Lower leg skin (tissue), 4 donors: ENCODE measurements at regions not wholly inside any gene's neighbourhood (a gene's known extent, or its start where the extent isn't known, plus 50 kb on each side); places are given as distances from the start of the nearest gene placed in this dataset.

Experiments used
- DNase-seq, 2 donors: peaks; one replicate each; pipeline ENCODE4 v3.0.0-alpha.2; 2019; ENCODE audit warnings: low spot score in 2 of 2
- H3K4me3 ChIP-seq: fragments of 200-600 bp; sonication (generic); 2 replicates; pipeline ENCODE4 v1.5.1; 2017; ENCODE audit warnings: mild to moderate bottlenecking, low read depth; ENCODE audit not compliant: poor library complexity, severe bottlenecking
- POLR2A ChIP-seq, 2 donors: fragments of 450-650 bp; IDR thresholded peaks; one replicate each; pipeline ENCODE4 v1.6.1; 2016 to 2017; ENCODE audit warnings: antibody characterized with exemption in 2 of 2, mild to moderate bottlenecking in 1 of 2, moderate library complexity in 1 of 2
- WGBS, 2 donors: methylation state at CpG; one replicate each; pipeline ENCODE4 v1.1.5; 2018; 5-methylcytosine and 5-hydroxymethylcytosine counted together
- intact Hi-C: fragments of 100-400 bp; cut with DNase I; formaldehyde crosslinking; loops from one replicate; pipeline ENCODE4 v1.15.0; 2023; ENCODE audit warnings: low total_unique reads
- TF ChIP-seq, protein P1 (sequence below), 3 donors: fragments of 450-650 bp; IDR thresholded peaks; one replicate each; pipeline ENCODE4 v1.5.1; 2016; ENCODE audit warnings: antibody characterized with exemption in 3 of 3, mild to moderate bottlenecking in 3 of 3, moderate library complexity in 2 of 3

DNA sequence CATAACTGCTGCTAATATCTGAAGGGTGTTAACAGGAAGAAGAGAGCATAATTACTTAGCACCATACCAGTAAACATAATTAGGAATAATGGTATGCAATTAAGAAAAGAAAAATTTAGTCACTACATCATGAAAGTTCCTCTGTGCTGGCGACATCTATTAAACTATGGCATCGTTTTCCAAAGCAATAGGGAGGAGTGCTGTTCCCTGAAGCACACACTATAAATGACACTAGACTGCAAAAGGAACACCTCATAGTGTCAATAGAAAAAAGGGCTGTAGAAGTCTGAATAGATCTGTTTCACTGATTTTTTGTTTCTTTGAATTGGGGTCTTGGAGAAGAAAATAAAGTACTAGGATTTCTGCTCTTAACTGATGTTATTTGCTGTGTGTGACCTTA, 773.6 kb upstream of the B3GALT2 start:
- 60 to 68% methylated on average over 2 of the region's 2 CpGs for WGBS, 2 donors
- H3K4me3 ChIP-seq, result no peak overlapping the region
- intact Hi-C loops, result no loop called here
- TF ChIP-seq POLR2A (IDR thresholded peaks at IDR 0.05), result no peak
- TF ChIP-seq, protein P1, sequence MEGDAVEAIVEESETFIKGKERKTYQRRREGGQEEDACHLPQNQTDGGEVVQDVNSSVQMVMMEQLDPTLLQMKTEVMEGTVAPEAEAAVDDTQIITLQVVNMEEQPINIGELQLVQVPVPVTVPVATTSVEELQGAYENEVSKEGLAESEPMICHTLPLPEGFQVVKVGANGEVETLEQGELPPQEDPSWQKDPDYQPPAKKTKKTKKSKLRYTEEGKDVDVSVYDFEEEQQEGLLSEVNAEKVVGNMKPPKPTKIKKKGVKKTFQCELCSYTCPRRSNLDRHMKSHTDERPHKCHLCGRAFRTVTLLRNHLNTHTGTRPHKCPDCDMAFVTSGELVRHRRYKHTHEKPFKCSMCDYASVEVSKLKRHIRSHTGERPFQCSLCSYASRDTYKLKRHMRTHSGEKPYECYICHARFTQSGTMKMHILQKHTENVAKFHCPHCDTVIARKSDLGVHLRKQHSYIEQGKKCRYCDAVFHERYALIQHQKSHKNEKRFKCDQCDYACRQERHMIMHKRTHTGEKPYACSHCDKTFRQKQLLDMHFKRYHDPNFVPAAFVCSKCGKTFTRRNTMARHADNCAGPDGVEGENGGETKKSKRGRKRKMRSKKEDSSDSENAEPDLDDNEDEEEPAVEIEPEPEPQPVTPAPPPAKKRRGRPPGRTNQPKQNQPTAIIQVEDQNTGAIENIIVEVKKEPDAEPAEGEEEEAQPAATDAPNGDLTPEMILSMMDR (IDR thresholded peaks at IDR 0.05), result no peak
- no peak for DNase-seq

DNA sequence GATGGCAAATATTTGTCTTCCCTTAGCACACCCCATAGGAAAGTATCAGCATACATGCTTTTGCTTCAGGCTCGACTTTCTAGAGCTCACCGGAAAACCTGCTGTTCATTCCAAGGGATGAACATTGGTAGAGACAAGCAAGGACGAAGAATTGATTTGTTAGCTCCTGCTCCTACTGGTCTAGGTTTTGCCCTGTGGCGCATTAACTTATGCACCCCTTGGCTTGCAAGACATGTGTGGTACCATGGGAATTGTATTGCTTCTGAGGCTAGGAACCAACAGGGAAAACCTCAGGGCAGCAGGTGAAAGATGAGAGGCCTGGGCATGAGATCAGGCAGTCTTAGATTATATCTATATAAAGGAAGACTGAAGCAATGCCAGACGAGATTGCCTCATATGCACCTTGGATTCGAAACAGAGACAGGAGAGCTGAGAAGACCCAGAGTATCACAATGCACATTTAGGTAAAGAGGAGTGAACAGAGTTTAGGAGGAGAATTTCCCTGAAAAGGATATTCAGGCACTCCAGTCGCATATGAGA, 771.2 kb upstream of the B3GALT2 start:
- H3K4me3 ChIP-seq, result no peak overlapping the region
- 44 to 62% methylated on average over 6 to 7 of the region's 7 CpGs for WGBS, 2 donors
- intact Hi-C loops, result no loop called here
- TF ChIP-seq, protein P1 (IDR thresholded peaks at IDR 0.05), result no peak
- TF ChIP-seq POLR2A (IDR thresholded peaks at IDR 0.05), result no peak
- no peak for DNase-seq

DNA sequence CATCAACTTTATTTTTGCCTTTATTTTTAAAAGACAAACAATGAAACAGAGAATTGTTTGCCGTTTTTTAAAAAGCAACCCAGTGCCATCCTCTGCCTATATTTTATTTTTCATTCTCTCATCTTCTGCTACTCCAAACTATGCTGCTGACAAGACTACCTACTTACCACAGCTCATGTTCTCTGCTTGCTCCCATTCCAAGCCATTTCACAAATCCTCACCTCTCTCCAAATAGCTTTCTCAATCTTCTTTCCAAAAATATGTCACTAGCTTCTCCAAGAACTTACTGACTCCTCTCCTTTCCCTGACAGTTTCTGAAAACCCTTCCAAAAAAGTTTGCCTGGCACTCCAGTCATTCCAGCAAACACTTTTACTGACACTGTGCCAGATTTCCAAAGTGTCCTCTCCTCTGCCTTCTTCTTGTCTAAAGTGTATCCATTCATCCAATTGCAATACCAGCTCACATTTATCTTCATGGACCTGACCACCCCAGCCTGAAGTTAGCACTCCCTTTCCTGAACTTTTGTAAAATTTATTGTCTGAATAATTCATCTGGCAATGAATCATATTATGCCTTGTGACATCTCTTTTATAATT, 766.5 kb upstream of the B3GALT2 start:
- no peak overlapping the region for H3K4me3 ChIP-seq
- intact Hi-C loops, result no loop called here
- 39 to 62% methylated on average over 1 of the region's 1 CpG for WGBS, 2 donors
- no peak for DNase-seq
- TF ChIP-seq, protein P1 (IDR thresholded peaks at IDR 0.05), result no peak
- TF ChIP-seq POLR2A (IDR thresholded peaks at IDR 0.05), result no peak

DNA sequence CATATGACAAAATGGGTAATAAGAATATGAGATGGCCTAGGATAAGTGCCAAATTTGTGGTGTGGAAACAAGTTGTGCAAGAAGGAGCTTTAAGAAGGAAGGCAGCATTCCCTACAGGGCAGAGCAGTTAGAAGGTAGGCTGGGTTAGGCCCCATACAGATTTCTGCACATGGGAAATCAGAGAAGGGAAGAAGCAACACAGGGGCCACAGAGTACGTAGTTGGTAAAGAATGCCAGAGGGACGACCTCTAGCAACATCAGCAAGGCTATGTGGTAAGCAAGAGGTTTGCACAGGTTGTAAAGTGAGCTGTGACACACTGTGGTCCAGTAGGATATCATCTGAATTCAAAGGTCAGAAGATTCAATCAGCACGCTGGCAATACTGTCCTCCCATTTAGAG, 765.6 kb upstream of the B3GALT2 start:
- TF ChIP-seq, protein P1 (IDR thresholded peaks at IDR 0.05), result no peak
- TF ChIP-seq POLR2A (IDR thresholded peaks at IDR 0.05), result no peak
- no peak for DNase-seq
- H3K4me3 ChIP-seq, result no peak overlapping the region
- 78 to 83% methylated on average over 3 of the region's 3 CpGs for WGBS, 2 donors
- intact Hi-C loops, result no loop called here

DNA sequence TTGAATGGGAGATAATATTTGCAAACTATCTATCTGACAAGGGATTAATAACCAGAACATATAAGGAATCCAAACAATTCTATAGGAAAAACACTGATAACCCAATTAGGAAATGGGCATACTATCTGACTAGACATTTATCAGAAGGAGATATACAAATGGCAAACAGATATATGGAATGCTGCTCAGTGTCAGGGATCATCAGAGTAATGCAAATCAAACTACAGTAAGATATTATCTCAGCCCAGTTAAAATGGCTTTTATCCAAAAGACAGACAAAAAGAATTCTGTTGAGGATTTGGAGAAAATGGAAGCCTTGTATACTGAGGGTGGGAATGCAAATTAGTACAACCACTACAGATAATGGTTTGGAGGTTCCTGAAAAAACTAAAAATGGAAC, 758.0 kb upstream of the B3GALT2 start:
- DNase-seq, result no peak
- no peak for TF ChIP-seq POLR2A (IDR thresholded peaks at IDR 0.05)
- TF ChIP-seq, protein P1 (IDR thresholded peaks at IDR 0.05), result no peak
- intact Hi-C loops, result no loop called here
- no peak overlapping the region for H3K4me3 ChIP-seq

DNA sequence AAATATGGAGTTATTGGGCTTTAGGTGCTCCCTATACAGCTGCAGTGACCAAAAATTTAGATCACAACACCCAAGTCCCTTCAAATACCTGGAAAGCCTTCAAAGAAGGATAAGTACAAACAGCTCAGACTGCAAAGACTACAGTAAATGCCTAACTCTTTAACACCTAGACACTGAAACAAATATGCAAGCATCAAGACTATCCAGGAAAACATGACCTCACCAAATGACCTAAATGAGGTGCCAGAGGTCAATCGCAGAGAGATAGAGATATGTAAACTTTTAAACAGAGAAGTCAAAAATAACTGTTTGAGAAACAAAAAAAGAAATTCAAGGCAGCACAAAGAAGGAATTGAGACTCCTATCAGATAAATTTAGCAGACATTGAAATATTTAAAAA, 753.8 kb upstream of the B3GALT2 start:
- intact Hi-C loops, result no loop called here
- no peak for DNase-seq
- 96 to 100% methylated on average over 1 of the region's 1 CpG for WGBS, 2 donors
- TF ChIP-seq, protein P1 (IDR thresholded peaks at IDR 0.05), result no peak
- no peak for TF ChIP-seq POLR2A (IDR thresholded peaks at IDR 0.05)
- H3K4me3 ChIP-seq, result no peak overlapping the region
